Kasumi-1 (cell line): ENCODE measurements at regions not wholly inside any gene's neighbourhood (a gene's known extent, or its start where the extent isn't known, plus 50 kb on each side); places are given as distances from the start of the nearest gene placed in this dataset.

ENCODE experiments used
- DNase-seq, 2 experiments: peaks; one replicate each; lab custom pipeline; 2025; lab: John Stamatoyannopoulos, UW

- no peak for DNase-seq
Observed at GRCh38 chr18:44231936-44232335, 448.8 kb upstream of the SETBP1 start.

DNA sequence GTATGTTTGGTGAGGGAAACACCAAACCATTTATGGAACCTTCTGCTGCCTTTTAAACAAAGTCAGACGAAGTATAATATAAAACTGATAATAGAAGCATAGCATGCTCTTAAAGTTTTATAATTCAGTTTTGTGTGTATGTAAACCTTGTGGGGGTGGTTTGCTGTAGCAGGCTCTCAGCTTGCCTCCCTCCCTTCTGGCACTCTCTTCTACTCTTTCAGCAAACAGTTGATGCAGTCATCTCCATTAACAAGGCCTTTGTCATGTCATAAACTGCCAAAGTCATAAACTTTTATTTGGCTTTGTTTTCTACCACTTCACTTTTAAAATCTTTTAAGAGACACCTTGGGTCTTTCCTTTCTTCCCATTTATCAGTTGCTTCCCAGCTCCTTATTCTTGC, 448.2 kb upstream of the SETBP1 start:
- no peak for DNase-seq

GRCh38 chr18:44238454-44238853, 442.2 kb upstream of the SETBP1 start:
- DNase-seq, result no peak

GRCh38 chr18:44238911-44239310, 441.8 kb upstream of the SETBP1 start:
- no peak for DNase-seq

- DNase-seq, result no peak
Observed at GRCh38 chr18:44241020-44241419, 439.7 kb upstream of the SETBP1 start.

- DNase-seq, result no peak
Observed at GRCh38 chr18:44245019-44245418, 435.7 kb upstream of the SETBP1 start.

DNA sequence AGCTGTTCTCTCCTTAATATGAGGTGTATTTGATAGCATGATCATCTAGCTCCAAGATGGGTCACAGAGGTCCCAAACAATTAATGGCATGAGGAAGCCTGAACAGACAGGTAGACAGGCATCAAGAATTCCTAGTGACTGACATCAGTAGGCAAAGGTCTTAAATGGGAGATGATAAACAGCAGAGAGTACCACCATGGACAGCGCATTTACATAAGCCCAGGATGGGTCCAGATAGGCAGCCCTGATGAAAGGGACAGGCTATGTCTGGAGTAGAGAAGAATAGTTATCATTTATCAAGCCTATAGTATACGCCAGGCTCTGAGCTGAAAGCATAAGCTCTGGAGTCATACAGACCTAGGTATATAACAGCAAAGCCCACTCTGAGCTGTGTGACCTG, 434.7 kb upstream of the SETBP1 start:
- no peak for DNase-seq

DNA sequence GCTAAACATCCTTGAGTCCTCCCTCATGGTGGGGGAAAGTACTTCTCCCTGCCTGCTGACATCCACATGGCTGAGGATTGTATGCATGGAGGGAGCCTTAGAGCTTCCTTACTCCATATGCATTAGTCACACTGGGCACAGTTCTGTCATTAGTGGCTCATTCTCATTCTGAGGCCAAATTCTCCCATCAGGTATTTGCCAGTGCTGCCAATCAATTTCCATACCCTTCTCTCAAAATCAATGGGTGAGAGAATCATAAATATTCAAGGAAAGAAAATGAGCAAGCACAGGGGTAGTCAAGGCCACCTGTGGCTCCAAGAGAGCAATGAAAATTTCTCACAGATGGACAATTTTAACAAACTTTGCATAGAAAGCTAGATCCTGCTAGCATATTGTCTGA, 422.6 kb upstream of the SETBP1 start:
- no peak for DNase-seq

DNA sequence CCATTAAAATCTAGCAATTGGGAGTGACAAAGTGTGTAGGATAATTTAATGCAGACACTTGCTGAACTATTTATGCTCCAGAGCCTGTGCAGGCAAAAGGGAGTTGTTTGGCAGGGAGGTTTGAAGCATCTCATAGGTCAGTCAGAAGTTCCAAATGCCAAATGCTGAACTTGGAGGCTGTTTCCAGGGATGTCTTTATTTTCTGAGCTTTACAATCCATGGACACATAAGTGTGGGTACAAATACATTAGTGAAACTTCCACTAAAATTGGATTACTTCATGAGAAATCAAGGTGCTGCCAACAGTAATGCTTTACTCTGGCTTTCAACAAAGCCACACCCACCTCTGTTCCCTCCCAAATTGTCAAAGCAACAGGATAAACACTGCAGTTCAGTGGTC, 422.1 kb upstream of the SETBP1 start:
- no peak for DNase-seq

- DNase-seq, result no peak
Observed at GRCh38 chr18:44259610-44260009, 421.1 kb upstream of the SETBP1 start.

DNA sequence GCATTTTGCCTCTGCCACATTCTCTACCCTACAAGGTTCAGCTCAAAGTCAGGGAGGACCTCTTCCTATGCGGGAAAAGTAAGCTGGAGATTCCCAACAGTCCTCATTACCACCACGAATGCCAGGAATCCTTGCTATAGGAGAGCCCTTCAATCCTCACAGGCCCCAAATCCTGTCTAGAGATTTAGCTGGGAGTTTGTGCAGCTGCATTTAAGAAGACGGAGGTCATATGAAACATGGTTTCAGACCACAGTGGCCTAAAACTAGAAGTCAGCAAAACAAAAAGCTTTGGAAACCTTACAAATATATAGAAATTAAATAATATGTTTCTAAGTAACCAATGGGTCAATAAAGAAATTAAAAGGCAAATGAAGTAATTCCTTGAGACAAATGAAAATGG, 415.3 kb upstream of the SETBP1 start:
- no peak for DNase-seq

GRCh38 chr18:44273298-44273697, 407.4 kb upstream of the SETBP1 start:
- DNase-seq, result no peak

- DNase-seq, result no peak
Observed at GRCh38 chr18:44280479-44280878, 400.2 kb upstream of the SETBP1 start.

DNA sequence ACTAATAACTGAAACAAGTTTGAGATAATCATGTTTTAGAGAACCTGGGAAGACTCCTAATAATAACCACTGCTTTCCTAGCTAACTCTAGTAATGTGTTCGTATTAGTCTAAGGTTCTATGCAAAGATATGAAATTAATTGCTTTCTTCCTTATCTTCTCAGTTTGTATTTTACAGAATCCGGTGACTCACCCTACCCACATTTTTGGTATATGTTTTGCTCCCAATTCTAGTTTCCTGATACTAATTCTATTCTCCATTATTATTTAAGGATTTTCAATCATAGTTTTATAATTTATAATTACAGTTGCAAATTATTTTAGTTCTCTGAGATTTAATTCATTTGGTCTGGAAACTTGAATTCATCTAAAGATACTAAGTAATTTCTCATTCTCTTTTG, 394.6 kb upstream of the SETBP1 start:
- DNase-seq, result no peak

DNA sequence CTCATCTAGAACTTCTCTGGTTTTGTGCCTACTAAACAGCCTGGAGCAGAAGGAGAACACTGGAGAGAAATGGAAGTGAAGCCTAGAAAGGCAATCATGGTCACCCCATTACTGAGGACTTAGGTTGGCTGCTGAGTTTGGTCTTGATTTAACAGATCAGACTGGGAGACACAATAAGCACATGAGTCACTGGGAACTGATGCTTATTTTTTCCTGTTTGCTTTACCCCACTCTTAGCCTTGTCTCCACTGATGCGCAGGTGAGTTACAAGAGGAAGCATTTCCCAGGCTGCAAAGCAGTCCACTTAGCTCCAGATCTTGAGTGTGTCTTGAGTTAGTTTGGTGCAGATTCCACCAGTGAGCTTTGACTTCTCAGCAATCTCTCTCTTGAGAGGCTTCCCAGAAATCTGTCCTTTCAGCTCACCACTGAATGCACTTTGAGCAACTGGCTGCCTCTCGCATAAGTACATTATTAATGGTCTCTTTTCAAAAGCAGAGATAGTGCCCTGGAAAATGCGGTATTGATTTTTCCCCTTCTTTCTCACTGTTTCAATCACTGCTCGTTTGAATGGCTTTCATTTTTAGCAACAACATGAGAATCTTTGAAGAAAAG, 390.2 kb upstream of the SETBP1 start:
- DNase-seq, result no peak

DNA sequence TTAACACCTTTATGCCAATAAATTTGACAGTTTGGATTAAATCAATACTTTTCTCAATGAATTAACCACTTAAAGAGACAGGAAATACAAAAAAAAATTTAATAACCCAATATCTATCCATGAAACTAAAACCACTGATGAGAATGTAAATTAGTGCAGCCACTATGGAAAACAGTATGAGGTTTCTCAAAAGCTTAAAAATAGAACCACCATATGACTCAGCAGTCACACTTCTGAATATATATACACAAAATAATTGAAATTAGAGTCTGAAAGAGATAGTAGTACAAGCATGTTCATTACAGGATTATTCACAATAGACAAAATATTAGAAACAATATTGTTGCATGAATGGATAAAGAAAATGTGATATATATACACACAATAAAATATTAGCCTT, 382.1 kb upstream of the SETBP1 start:
- DNase-seq, result no peak

GRCh38 chr18:44309185-44309584, 371.5 kb upstream of the SETBP1 start:
- DNase-seq, result no peak

DNA sequence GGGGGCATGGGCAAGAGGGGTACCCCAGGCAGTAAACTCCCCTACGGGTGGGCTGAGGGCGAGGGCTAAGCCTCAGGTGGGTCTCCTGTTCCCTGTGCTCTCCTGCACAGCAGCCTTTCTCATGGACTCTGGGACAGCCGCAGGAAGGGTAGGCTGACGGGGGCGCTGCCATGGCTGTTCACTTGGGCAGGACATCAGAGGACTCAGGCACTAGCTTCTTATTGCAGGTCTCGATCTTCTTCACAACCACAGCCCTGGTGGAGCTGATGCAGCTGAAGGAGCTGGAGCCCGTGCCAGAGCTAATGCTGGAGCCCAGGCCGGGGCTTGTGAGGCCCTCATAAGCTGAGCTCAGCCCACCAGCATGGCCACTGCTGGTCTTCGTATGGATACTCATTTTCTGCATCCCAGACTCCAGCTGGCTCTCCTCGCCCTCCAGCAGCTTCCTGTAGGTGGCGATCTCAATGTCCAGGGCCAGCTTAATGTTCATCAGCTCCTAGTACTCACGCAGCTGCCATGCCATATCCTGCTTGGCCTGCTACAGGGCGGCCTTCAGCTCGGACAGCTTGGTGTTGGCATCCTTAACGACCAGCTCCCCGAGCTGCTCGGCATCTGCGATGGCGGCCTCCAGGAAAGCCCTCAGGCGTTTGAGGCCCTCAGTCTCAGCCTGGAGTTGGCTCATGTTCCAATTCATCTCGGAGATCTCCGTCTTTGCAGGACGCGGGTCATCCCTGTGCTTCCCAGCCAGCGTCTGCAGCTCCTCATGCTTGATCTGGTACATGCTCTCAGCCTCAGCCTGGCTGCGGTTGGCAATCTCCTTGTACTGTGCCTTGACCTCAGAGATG, 359.8 kb upstream of the SETBP1 start:
- DNase-seq, result no peak

DNA sequence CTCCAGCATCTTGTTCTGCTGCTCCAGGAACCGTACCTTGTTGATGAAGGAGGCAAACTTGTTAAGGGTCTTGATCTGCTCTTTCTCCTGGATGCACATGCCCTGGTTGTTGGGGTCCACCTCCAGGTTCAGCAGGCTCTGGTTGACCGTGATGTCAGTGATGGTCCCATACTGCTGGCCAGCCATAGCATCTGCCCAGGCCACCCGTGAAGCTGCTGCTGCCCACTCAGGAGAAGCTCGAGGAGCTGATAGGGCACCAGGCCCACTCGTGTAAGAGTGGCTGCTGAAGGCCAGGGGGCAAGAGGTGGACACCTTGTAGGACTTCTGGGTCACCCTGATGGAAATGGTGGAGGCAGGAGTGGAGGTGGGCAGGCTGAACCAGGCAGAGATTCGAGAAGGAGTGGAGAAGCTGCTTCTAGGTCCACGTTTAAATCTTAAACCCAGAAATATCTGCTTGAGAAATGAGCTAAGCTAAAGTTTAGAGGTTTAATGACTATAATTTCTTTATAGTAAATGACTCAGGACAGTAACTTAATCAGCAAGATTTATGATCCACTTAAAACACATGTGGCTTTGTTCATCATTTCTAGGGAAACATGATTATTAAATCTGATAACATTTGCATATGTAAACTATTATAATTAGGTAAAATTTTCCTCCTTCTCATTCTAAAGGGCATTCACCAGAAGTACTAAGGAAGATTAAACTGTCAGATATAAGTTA, 358.7 kb upstream of the SETBP1 start:
- DNase-seq, result no peak

- DNase-seq, result no peak
Observed at GRCh38 chr18:44323125-44323524, 357.6 kb upstream of the SETBP1 start.

GRCh38 chr18:44324361-44324760, 356.3 kb upstream of the SETBP1 start:
- no peak for DNase-seq

GRCh38 chr18:44325903-44326635, 354.6 kb upstream of the SETBP1 start:
- peak; percentile 31 to 64 for DNase-seq
